HCT116 (cell line): ENCODE measurements at regions not wholly inside any gene's neighbourhood (a gene's known extent, or its start where the extent isn't known, plus 50 kb on each side); places are given as distances from the start of the nearest gene placed in this dataset.
"Not testable (repeated sequence)": the region's sequence is repeated elsewhere in the genome, so short reads cannot be mapped to it uniquely, and the experiment has no call there.

Source experiments
- ATAC-seq: fragments of 200-7000 bp; cut with Tn5 transposase; 2 replicates; pipeline ENCODE4 v1.9.1; 2020; ENCODE audit warnings: mild to moderate bottlenecking, moderate library complexity
- BruUV-seq: library from RNA; stranded (reverse); fragments of 400-500 nt; replicated peaks from 2 replicates; lab custom pipeline; 2021; lab: Mats Ljungman, UMichigan
- CTCF ChIA-PET: fragments of 300-600 bp; sonication (Branson Sonifier 250); formaldehyde crosslinking; loops from one replicate; lab custom pipeline; 2021; ENCODE audit warnings: antibody characterized with exemption; lab: Charles Lee
- POLR2A ChIA-PET: fragments of 300-600, 350-600 bp; sonication (Branson Sonifier 250); formaldehyde crosslinking; loops from one replicate; lab custom pipeline; 2021; ENCODE audit warnings: antibody characterized with exemption; lab: Charles Lee
- RAD21 ChIA-PET, 2 experiments: fragments of 300-600 bp; sonication (Branson Sonifier 250); formaldehyde crosslinking; loops; one replicate each; lab custom pipeline; 2023; ENCODE audit warnings: low total read pairs in 2 of 2; ENCODE audit not compliant: uncharacterized antibody in 2 of 2, unreplicated experiment in 2 of 2, low non-redundant PET in 1 of 2; lab: Charles Lee
- DNase-seq: peaks from one replicate; pipeline ENCODE4 v3.0.0-alpha.2; 2010; ENCODE audit warnings: low read depth, low spot score
- H2AFZ ChIP-seq: fragments of 200-600 bp; shearing (Covaris generic), sonication (generic); 2 replicates; pipeline ENCODE4 v1.6.1; 2017; ENCODE audit warnings: low read depth, mixed run types, mixed read lengths, antibody characterized with exemption, low read length; ENCODE audit not compliant: poor library complexity, severe bottlenecking
- H3K27ac ChIP-seq: 2 replicates; pipeline ENCODE4 v1.5.1; 2012; ENCODE audit warnings: low read depth, low read length
- H3K27me3 ChIP-seq: fragments of 200-600 bp; sonication (generic); 2 replicates; pipeline ENCODE4 v1.6.1; 2016; ENCODE audit warnings: mixed run types, low read length, mixed read lengths; ENCODE audit not compliant: insufficient read depth
- H3K36me3 ChIP-seq, 2 experiments: fragments of 200-500 bp in 1 of 2; fragments of 200-600 bp in 1 of 2; sonication (Bioruptor generic) in 1 of 2; sonication (generic) in 1 of 2; 2 replicates each; pipeline versions ENCODE4 v1.5.1 to v1.6.1; 2014 to 2016; ENCODE audit warnings: low read length in 2 of 2, inconsistent platforms in 1 of 2, mixed read lengths in 1 of 2, mixed run types in 1 of 2; ENCODE audit not compliant: insufficient read depth in 2 of 2, control insufficient read depth in 1 of 2
- H3K4me1 ChIP-seq, 2 experiments: fragments of 200-600 bp in 1 of 2; sonication (generic) in 1 of 2; 2 replicates each; pipeline versions ENCODE4 v1.5.1 to v1.6.1; 2012 to 2017; ENCODE audit warnings: low read length in 2 of 2, inconsistent platforms in 1 of 2, mild to moderate bottlenecking in 1 of 2, mixed read lengths in 1 of 2, mixed run types in 1 of 2, moderate library complexity in 1 of 2; ENCODE audit not compliant: insufficient read depth in 2 of 2, control insufficient read depth in 1 of 2
- H3K4me2 ChIP-seq: fragments of 200-600 bp; sonication (generic); 2 replicates; pipeline ENCODE4 v1.6.1; 2017; ENCODE audit warnings: mixed run types, low read length, mixed read lengths
- H3K4me3 ChIP-seq, 2 experiments: fragments of 200-600 bp in 1 of 2; sonication (generic) in 1 of 2; replicated peaks in 1 of 2; 2 replicates each; pipeline ENCODE4 v1.5.1; 2011 to 2016; ENCODE audit warnings: low read length in 2 of 2, control low read depth in 1 of 2, low read depth in 1 of 2, mild to moderate bottlenecking in 1 of 2, mixed read lengths in 1 of 2, mixed run types in 1 of 2
- H3K79me2 ChIP-seq: fragments of 200-600 bp; sonication (generic); 2 replicates; pipeline ENCODE4 v1.6.1; 2017; ENCODE audit warnings: mild to moderate bottlenecking, mixed run types, low read length, moderate library complexity, mixed read lengths; ENCODE audit not compliant: insufficient read depth
- H3K9ac ChIP-seq: fragments of 200-600 bp; sonication (generic); 2 replicates; pipeline ENCODE4 v1.6.1; 2016; ENCODE audit warnings: low read length, mixed read lengths
- H3K9me2 ChIP-seq: fragments of 200-600 bp; sonication (generic), shearing (Covaris generic); 2 replicates; pipeline ENCODE4 v1.6.1; 2017; ENCODE audit warnings: mixed run types, mild to moderate bottlenecking, moderate library complexity; ENCODE audit not compliant: insufficient read depth
- H3K9me3 ChIP-seq, 2 experiments: fragments of 200-500 bp in 1 of 2; fragments of 200-600 bp in 1 of 2; sonication (Bioruptor generic) in 1 of 2; sonication (generic) in 1 of 2; 2 replicates each; pipeline ENCODE4 v1.6.1; 2014 to 2017; ENCODE audit warnings: low read length in 2 of 2, mixed read lengths in 2 of 2, inconsistent platforms in 1 of 2, low read depth in 1 of 2, mild to moderate bottlenecking in 1 of 2, mixed run types in 1 of 2, moderate library complexity in 1 of 2; ENCODE audit not compliant: control insufficient read depth in 1 of 2, insufficient read depth in 1 of 2
- H4K20me1 ChIP-seq: fragments of 200-600 bp; sonication (generic), shearing (Covaris generic); 2 replicates; pipeline ENCODE4 v1.6.1; 2017; ENCODE audit warnings: mixed run types, mild to moderate bottlenecking, moderate library complexity; ENCODE audit not compliant: insufficient read depth
- CEBPB ChIP-seq: IDR thresholded peaks from 2 replicates; pipeline ENCODE4 v1.6.1; 2012; ENCODE audit warnings: low read depth
- EGR1 ChIP-seq: IDR thresholded peaks from 2 replicates; pipeline ENCODE4 v1.6.1; 2012; ENCODE audit warnings: low read depth
- ELF1 ChIP-seq: IDR thresholded peaks from 2 replicates; pipeline ENCODE4 v1.6.1; 2012; ENCODE audit warnings: low read depth, borderline replicate concordance
- FOSL1 ChIP-seq: IDR thresholded peaks from 2 replicates; pipeline ENCODE4 v1.6.1; 2012; ENCODE audit warnings: low read depth
- POLR2AphosphoS5 ChIP-seq: IDR thresholded peaks from 2 replicates; pipeline ENCODE4 v1.6.1; 2011; ENCODE audit warnings: mild to moderate bottlenecking, low read depth, low read length, moderate library complexity
- SIN3A ChIP-seq: IDR thresholded peaks from 2 replicates; pipeline ENCODE4 v1.6.1; 2012; ENCODE audit warnings: low read depth
- SP1 ChIP-seq: IDR thresholded peaks from 2 replicates; pipeline ENCODE4 v1.6.1; 2012; ENCODE audit warnings: low read depth
- SRF ChIP-seq: IDR thresholded peaks from 2 replicates; pipeline ENCODE4 v1.6.1; 2012; ENCODE audit warnings: low read depth
- YY1 ChIP-seq: IDR thresholded peaks from 2 replicates; pipeline ENCODE4 v1.6.1; 2011; ENCODE audit warnings: low read length, low read depth, moderate library complexity, mild to moderate bottlenecking; ENCODE audit not compliant: insufficient replicate concordance; ENCODE audit errors: extremely low read depth
- intact Hi-C: fragments of 100-400 bp; cut with micrococcal nuclease; formaldehyde crosslinking; loops from 2 replicates; pipeline ENCODE4 v1.10.0; 2022
- TF ChIP-seq, protein P1 (sequence below): IDR thresholded peaks from 2 replicates; pipeline ENCODE4 v1.6.1; 2012
- TF ChIP-seq, protein P2 (sequence below): IDR thresholded peaks from 2 replicates; pipeline ENCODE4 v1.6.1; 2012
- TF ChIP-seq, protein P3 (sequence below): IDR thresholded peaks from 2 replicates; pipeline ENCODE4 v1.6.1; 2012; ENCODE audit warnings: low read depth

DNA sequence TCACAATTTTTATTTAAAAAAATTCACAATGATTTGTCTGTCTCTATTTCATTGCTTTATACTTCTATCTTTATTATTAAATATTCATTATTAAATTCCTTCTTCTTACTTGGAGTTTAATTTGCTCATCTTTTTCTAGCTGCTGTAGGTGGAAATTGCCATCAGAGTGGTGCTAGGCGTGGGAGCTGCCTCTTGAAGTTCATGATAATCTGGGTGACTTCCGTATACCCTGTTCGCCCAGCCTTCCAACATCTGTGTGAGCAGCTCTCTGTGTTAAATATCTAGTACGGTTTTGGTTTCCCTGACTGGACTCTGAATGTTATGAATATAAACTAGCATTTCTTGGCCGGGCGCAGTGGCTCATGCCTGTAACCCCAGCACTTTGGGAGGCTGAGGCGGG lies 84.0 kb upstream of the RPH3AL start:
- ATAC-seq (no peak), DNase-seq (no peak)
- CTCF ChIA-PET, result no interaction called here
- RAD21 ChIA-PET, result no interaction called here
- H3K27me3 ChIP-seq, result no peaks in the 10 kb centered on the region
- H3K79me2 ChIP-seq, result no peaks in the 10 kb centered on the region
- no peaks in the 10 kb centered on the region for H3K9me2 ChIP-seq
- no peaks in the 10 kb centered on the region for H3K36me3 ChIP-seq
- no peak overlapping the region for H3K4me2 ChIP-seq
- TF ChIP-seq POLR2AphosphoS5, result no peak
- TF ChIP-seq SP1, result no peak
- TF ChIP-seq YY1, result no peak
- no peaks in the 10 kb centered on the region for H4K20me1 ChIP-seq
- BruUV-seq, result no TSS peak
- H3K9me3 ChIP-seq, result peaks cover 5 to 6% of the 10 kb centered on the region in 2 experiments; a peak in 1 of 4 replicates
- no peaks in the 10 kb centered on the region for H3K4me1 ChIP-seq
- no peak overlapping the region for H2AFZ ChIP-seq
- no peak overlapping the region for H3K27ac ChIP-seq
- no peak overlapping the region for H3K4me3 ChIP-seq
- POLR2A ChIA-PET, result no interaction called here
- intact Hi-C loops, result no loop called here
- H3K9ac ChIP-seq, result no peak overlapping the region

DNA sequence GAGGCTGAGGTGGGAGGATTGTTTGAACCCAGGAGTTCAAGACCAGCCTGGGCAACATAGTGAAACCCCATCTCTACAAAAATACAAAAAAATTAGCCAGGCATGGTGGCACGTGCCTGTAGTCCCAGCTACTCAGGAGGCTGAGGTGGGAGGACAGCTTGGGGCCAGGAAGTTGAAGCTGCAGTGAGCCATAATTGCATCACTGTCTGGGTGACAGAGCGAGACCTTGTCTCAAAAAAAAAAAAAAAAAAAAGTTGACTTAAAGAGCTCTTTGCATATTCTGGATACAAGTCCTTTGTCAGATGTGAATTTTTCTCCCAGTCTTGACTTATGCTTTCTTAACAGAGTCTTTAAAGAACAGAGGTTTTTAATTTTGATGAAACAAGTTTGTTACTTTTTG lies 79.9 kb upstream of the RPH3AL start:
- H3K4me2 ChIP-seq, ATAC-seq, DNase-seq, H3K27me3 ChIP-seq, H4K20me1 ChIP-seq, H3K4me3 ChIP-seq, H3K27ac ChIP-seq, intact Hi-C loops, RAD21 ChIA-PET, H3K36me3 ChIP-seq, POLR2A ChIA-PET, H2AFZ ChIP-seq, H3K9me3 ChIP-seq, H3K4me1 ChIP-seq, CTCF ChIA-PET, BruUV-seq, H3K9ac ChIP-seq, H3K79me2 ChIP-seq, H3K9me2 ChIP-seq: not testable (repeated sequence)

DNA sequence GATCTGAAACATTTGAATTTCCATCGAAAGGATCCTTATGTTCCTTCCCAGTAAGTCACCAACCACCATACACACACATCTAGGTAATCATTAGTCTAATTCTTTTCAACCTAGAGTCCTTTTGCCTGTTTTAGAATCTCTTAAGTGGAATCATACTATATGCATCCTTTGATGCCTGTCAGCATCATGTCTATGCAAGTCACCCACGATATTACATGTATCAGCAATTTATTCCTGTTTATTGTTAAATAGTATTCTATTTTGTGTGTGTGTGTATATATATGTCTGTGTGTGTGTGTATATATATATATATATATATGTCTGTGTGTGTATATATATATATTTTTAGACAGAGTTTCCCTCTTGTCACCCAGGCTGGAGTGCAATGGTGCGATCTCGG lies 78.9 kb upstream of the RPH3AL start:
- no peak overlapping the region for H3K4me2 ChIP-seq
- ChIA-PET POLR2A (no interaction called here), RAD21 (no interaction called here), CTCF (no interaction called here)
- H3K9ac ChIP-seq, result no peak overlapping the region
- no peak overlapping the region for H3K4me3 ChIP-seq
- no peak overlapping the region for H2AFZ ChIP-seq
- H3K27me3 ChIP-seq, result no peaks in the 10 kb centered on the region
- intact Hi-C loops, result no loop called here
- no peaks in the 10 kb centered on the region for H3K4me1 ChIP-seq
- BruUV-seq, result no TSS peak
- 0 out of 4 replicates have a peak, but pooled peaks cover 0 to 4% of the 10 kb centered on the region in 2 experiments for H3K9me3 ChIP-seq
- no peak for DNase-seq
- no peak for ATAC-seq
- no peak overlapping the region for H3K27ac ChIP-seq
- H3K9me2 ChIP-seq, result no peaks in the 10 kb centered on the region
- H3K79me2 ChIP-seq, result no peaks in the 10 kb centered on the region
- H4K20me1 ChIP-seq, result no peaks in the 10 kb centered on the region
- H3K36me3 ChIP-seq, result no peaks in the 10 kb centered on the region
- no peak for TF ChIP-seq SRF
- TF ChIP-seq ELF1, result no peak
- TF ChIP-seq, protein P1, sequence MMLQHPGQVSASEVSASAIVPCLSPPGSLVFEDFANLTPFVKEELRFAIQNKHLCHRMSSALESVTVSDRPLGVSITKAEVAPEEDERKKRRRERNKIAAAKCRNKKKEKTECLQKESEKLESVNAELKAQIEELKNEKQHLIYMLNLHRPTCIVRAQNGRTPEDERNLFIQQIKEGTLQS, result no peak
- TF ChIP-seq SIN3A, result no peak
- TF ChIP-seq, protein P2, sequence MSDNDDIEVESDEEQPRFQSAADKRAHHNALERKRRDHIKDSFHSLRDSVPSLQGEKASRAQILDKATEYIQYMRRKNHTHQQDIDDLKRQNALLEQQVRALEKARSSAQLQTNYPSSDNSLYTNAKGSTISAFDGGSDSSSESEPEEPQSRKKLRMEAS, result no peak
- TF ChIP-seq, protein P3, sequence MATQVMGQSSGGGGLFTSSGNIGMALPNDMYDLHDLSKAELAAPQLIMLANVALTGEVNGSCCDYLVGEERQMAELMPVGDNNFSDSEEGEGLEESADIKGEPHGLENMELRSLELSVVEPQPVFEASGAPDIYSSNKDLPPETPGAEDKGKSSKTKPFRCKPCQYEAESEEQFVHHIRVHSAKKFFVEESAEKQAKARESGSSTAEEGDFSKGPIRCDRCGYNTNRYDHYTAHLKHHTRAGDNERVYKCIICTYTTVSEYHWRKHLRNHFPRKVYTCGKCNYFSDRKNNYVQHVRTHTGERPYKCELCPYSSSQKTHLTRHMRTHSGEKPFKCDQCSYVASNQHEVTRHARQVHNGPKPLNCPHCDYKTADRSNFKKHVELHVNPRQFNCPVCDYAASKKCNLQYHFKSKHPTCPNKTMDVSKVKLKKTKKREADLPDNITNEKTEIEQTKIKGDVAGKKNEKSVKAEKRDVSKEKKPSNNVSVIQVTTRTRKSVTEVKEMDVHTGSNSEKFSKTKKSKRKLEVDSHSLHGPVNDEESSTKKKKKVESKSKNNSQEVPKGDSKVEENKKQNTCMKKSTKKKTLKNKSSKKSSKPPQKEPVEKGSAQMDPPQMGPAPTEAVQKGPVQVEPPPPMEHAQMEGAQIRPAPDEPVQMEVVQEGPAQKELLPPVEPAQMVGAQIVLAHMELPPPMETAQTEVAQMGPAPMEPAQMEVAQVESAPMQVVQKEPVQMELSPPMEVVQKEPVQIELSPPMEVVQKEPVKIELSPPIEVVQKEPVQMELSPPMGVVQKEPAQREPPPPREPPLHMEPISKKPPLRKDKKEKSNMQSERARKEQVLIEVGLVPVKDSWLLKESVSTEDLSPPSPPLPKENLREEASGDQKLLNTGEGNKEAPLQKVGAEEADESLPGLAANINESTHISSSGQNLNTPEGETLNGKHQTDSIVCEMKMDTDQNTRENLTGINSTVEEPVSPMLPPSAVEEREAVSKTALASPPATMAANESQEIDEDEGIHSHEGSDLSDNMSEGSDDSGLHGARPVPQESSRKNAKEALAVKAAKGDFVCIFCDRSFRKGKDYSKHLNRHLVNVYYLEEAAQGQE, result no peak
- no peak for TF ChIP-seq FOSL1
- TF ChIP-seq EGR1, result no peak
- TF ChIP-seq YY1, result no peak
- no peak for TF ChIP-seq CEBPB
